ENCODE measurements at regions not wholly inside any gene's neighbourhood (a gene's known extent, or its start where the extent isn't known, plus 50 kb on each side); places are given as distances from the start of the nearest gene placed in this dataset.
A peak's percentile ranks its signal among the peaks of the same experiment; 100 is the strongest.

- Histone ChIP-seq H3K27ac (peak overlapping the region; percentile 69 to 85), H3K4me1 (peaks cover 0 to 20% of the 10 kb centered on the region in 2 donors), H3K4me3 (no peak overlapping the region), H3K36me3 (no peaks in the 10 kb centered on the region), H3K9me3 (peaks cover 0 to 8% of the 10 kb centered on the region in 2 donors), H3K27me3 (no peaks in the 10 kb centered on the region)
- TF ChIP-seq CTCF (IDR thresholded peaks at IDR 0.05), result no peak
- no peak for DNase-seq (ENCODE audit: low spot score)
These were observed 295.8 kb downstream of the GABRB3 start for GRCh38 chr15:26477044-26477443.

- peaks cover 0 to 23% of the 10 kb centered on the region in 2 donors for H3K4me1 ChIP-seq
- no peak for TF ChIP-seq CTCF (IDR thresholded peaks at IDR 0.05)
- no peak overlapping the region for H3K4me3 ChIP-seq
- peaks cover 0 to 8% of the 10 kb centered on the region in 2 donors for H3K9me3 ChIP-seq
- no peaks in the 10 kb centered on the region for H3K36me3 ChIP-seq
- no peaks in the 10 kb centered on the region for H3K27me3 ChIP-seq
- DNase-seq (ENCODE audit: low spot score), result no peak
- no peak overlapping the region for H3K27ac ChIP-seq
These were observed 297.3 kb downstream of the GABRB3 start for GRCh38 chr15:26475554-26475953.

- H3K36me3 ChIP-seq, result no peaks in the 10 kb centered on the region
- peaks cover 0 to 20% of the 10 kb centered on the region in 2 donors for H3K4me1 ChIP-seq
- no peak overlapping the region for H3K27ac ChIP-seq
- no peak for TF ChIP-seq CTCF (IDR thresholded peaks at IDR 0.05)
- no peak for DNase-seq (ENCODE audit: low spot score)
- no peak overlapping the region for H3K4me3 ChIP-seq
- peaks cover 0 to 8% of the 10 kb centered on the region in 2 donors for H3K9me3 ChIP-seq
- no peaks in the 10 kb centered on the region for H3K27me3 ChIP-seq
These were observed 300.2 kb downstream of the GABRB3 start for GRCh38 chr15:26472661-26473060.

- no peaks in the 10 kb centered on the region for H3K9me3 ChIP-seq
- H3K27me3 ChIP-seq, result no peaks in the 10 kb centered on the region
- H3K4me3 ChIP-seq, result no peak overlapping the region
- peaks cover 0 to 7% of the 10 kb centered on the region in 2 donors for H3K4me1 ChIP-seq
- no peak for DNase-seq (ENCODE audit: low spot score)
- no peaks in the 10 kb centered on the region for H3K36me3 ChIP-seq
- H3K27ac ChIP-seq, result no peak overlapping the region
- TF ChIP-seq CTCF (IDR thresholded peaks at IDR 0.05), result no peak
These were observed 310.8 kb downstream of the GABRB3 start for GRCh38 chr15:26461847-26462608.

GRCh38 chr15:26460165-26460564 lies 312.7 kb downstream of the GABRB3 start:
- no peaks in the 10 kb centered on the region for H3K36me3 ChIP-seq
- no peak overlapping the region for H3K4me3 ChIP-seq
- no peak for DNase-seq (ENCODE audit: low spot score)
- H3K27me3 ChIP-seq, result no peaks in the 10 kb centered on the region
- no peak for TF ChIP-seq CTCF (IDR thresholded peaks at IDR 0.05)
- no peaks in the 10 kb centered on the region for H3K9me3 ChIP-seq
- H3K27ac ChIP-seq, result no peak overlapping the region
- H3K4me1 ChIP-seq, result peaks cover 0 to 7% of the 10 kb centered on the region in 2 donors

- Histone ChIP-seq H3K4me1 (peaks cover 0 to 7% of the 10 kb centered on the region in 2 donors), H3K9me3 (no peaks in the 10 kb centered on the region)
These were observed 317.0 kb downstream of the GABRB3 start for GRCh38 chr15:26455828-26456227.

More at GRCh38 chr15:26455828-26456227, 317.0 kb downstream of the GABRB3 start:
- peaks cover 7% of the 10 kb centered on the region for H3K36me3 ChIP-seq
- H3K27ac ChIP-seq, result peak overlapping the region in 1 of 2 donors; percentile 30
- TF ChIP-seq CTCF (IDR thresholded peaks at IDR 0.05), result no peak
- H3K27me3 ChIP-seq, result no peaks in the 10 kb centered on the region
- H3K4me3 ChIP-seq, result no peak overlapping the region
- no peak for DNase-seq (ENCODE audit: low spot score)
